Natural killer cell (primary cell): ENCODE measurements at regions not wholly inside any gene's neighbourhood (a gene's known extent, or its start where the extent isn't known, plus 50 kb on each side); places are given as distances from the start of the nearest gene placed in this dataset.

Source experiments
- ATAC-seq, 3 donors: fragments of 150-1000 bp in 2 of 3; fragments of 200-7000 bp in 1 of 3; cut with Tn5 transposase; 1 replicate in 1 of 3; 2 replicates in 2 of 3; pipeline ENCODE4 v1.10.0; 2021; ENCODE audit warnings: mild to moderate bottlenecking in 2 of 3, moderate library complexity in 2 of 3
- DNase-seq, 2 donors: peaks; one replicate each; pipeline versions ENCODE4 v3.0.0 to v3.0.0-alpha.2; 2013 to 2021; ENCODE audit warnings: mixed read lengths in 1 of 2
- H3K27ac ChIP-seq: one replicate; pipeline ENCODE4 v1.5.1; 2013; ENCODE audit warnings: mild to moderate bottlenecking, low read length
- H3K27me3 ChIP-seq: one replicate; pipeline ENCODE4 v1.6.1; 2013; ENCODE audit warnings: low read length; ENCODE audit not compliant: control insufficient read depth, insufficient read depth
- H3K36me3 ChIP-seq: one replicate; pipeline ENCODE4 v1.6.1; 2013; ENCODE audit warnings: low read length; ENCODE audit not compliant: control insufficient read depth, insufficient read depth
- H3K4me1 ChIP-seq: one replicate; pipeline ENCODE4 v1.6.1; 2013; ENCODE audit warnings: low read length; ENCODE audit not compliant: control insufficient read depth, insufficient read depth
- H3K4me3 ChIP-seq: one replicate; pipeline ENCODE4 v1.5.1; 2013; ENCODE audit warnings: low read length
- H3K9me3 ChIP-seq: one replicate; pipeline ENCODE4 v1.6.1; 2013; ENCODE audit warnings: low read length; ENCODE audit not compliant: control insufficient read depth, insufficient read depth
- H3K27ac Mint-ChIP-seq, 2 donors: one replicate each; pipeline ENCODE4 v1.8.0; 2022; ENCODE audit warnings: mild to moderate bottlenecking in 2 of 2, mixed read lengths in 2 of 2, moderate library complexity in 1 of 2
- H3K27me3 Mint-ChIP-seq, 2 donors: one replicate each; pipeline ENCODE4 v1.8.0; 2022; ENCODE audit warnings: low read depth in 2 of 2, mixed read lengths in 2 of 2
- H3K36me3 Mint-ChIP-seq: one replicate; pipeline ENCODE4 v1.8.0; 2022; ENCODE audit warnings: mixed read lengths
- H3K4me1 Mint-ChIP-seq, 2 donors: one replicate each; pipeline ENCODE4 v1.8.0; 2022; ENCODE audit warnings: mixed read lengths in 2 of 2
- H3K4me3 Mint-ChIP-seq: one replicate; pipeline ENCODE4 v1.8.0; 2022; ENCODE audit warnings: mild to moderate bottlenecking, moderate library complexity, mixed read lengths
- H3K9me3 Mint-ChIP-seq, 2 donors: one replicate each; pipeline ENCODE4 v1.8.0; 2022; ENCODE audit warnings: mixed read lengths in 2 of 2
- WGBS: methylation state at CpG from one replicate; pipeline ENCODE4 v1.1.7; 2013; ENCODE audit warnings: missing lambda C conversion rate; ENCODE audit not compliant: insufficient coverage; 5-methylcytosine and 5-hydroxymethylcytosine counted together
- intact Hi-C: fragments of 100-400 bp; cut with micrococcal nuclease; formaldehyde crosslinking; loops from one replicate; pipeline ENCODE4 v1.14.2; 2022
- TF ChIP-seq, protein P1 (sequence below): fragments of 200-600 bp; IDR thresholded peaks from one replicate; pipeline ENCODE4 v1.8.0; 2022; ENCODE audit warnings: antibody characterized with exemption

DNA sequence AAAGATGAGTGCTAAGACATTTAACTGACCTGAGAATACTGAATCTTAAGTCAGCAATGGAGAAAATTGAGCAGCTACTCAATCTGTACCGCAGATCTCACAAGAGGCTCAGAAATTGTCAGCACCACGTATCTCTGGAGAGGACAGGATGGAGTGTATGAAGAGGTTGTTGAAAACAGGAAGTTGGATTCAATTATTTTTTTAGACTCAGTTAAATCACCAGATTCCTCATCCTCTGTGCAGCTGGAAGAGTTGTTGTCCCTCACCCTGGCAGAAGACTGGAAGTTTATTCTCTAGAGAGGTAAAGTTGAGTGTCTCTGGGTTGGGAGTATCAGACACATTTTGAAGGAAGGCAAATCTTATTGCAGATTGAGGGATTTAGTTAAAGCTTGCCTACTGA is 114.9 kb upstream of the NT5C1B start:
- Mint-ChIP-seq H3K4me1 (no peaks in the 10 kb centered on the region), H3K27ac (no peak overlapping the region), H3K4me3 (no peak overlapping the region), H3K9me3 (peaks cover 3 to 8% of the 10 kb centered on the region in 2 donors), H3K27me3 (no peaks in the 10 kb centered on the region), H3K36me3 (no peaks in the 10 kb centered on the region)
- TF ChIP-seq, protein P1, sequence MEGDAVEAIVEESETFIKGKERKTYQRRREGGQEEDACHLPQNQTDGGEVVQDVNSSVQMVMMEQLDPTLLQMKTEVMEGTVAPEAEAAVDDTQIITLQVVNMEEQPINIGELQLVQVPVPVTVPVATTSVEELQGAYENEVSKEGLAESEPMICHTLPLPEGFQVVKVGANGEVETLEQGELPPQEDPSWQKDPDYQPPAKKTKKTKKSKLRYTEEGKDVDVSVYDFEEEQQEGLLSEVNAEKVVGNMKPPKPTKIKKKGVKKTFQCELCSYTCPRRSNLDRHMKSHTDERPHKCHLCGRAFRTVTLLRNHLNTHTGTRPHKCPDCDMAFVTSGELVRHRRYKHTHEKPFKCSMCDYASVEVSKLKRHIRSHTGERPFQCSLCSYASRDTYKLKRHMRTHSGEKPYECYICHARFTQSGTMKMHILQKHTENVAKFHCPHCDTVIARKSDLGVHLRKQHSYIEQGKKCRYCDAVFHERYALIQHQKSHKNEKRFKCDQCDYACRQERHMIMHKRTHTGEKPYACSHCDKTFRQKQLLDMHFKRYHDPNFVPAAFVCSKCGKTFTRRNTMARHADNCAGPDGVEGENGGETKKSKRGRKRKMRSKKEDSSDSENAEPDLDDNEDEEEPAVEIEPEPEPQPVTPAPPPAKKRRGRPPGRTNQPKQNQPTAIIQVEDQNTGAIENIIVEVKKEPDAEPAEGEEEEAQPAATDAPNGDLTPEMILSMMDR: no peak
- Histone ChIP-seq H3K27ac (no peak overlapping the region), H3K4me1 (no peaks in the 10 kb centered on the region), H3K4me3 (no peak overlapping the region), H3K36me3 (no peaks in the 10 kb centered on the region), H3K9me3 (no peaks in the 10 kb centered on the region), H3K27me3 (no peaks in the 10 kb centered on the region)
- DNase-seq (no peak), ATAC-seq (no peak)
- intact Hi-C loops: no loop called here
- 95% methylated on average over 1 of the region's 2 CpGs for whole genome bisulfite sequencing

DNA sequence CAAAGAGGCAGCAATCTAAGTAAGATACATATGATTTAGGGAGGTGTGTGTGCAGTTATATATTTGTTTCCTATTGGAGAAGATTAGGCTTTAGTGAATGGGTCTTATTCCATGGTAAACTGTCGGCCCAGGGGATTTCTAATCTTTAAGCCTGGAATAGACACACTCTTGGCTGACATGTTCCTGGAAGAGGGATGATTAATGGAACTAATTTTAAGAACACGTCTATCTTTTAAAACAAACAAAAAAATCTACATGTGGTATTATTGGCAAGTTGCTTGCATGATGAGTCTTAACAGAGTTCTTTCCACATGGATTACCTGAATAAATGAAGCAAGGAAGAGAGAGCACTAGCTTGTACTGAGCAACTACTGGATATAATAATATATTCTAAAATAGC is 114.2 kb upstream of the NT5C1B start:
- WGBS: 80% methylated on average over 1 of the region's 2 CpGs
- H3K4me1 Mint-ChIP-seq: no peaks in the 10 kb centered on the region
- H3K36me3 ChIP-seq: no peaks in the 10 kb centered on the region
- H3K4me3 Mint-ChIP-seq: no peak overlapping the region
- intact Hi-C loops: no loop called here
- TF ChIP-seq, protein P1: no peak
- no peaks in the 10 kb centered on the region for H3K9me3 ChIP-seq
- H3K36me3 Mint-ChIP-seq: no peaks in the 10 kb centered on the region
- DNase-seq (no peak), ATAC-seq (no peak)
- no peak overlapping the region for H3K4me3 ChIP-seq
- no peaks in the 10 kb centered on the region for H3K4me1 ChIP-seq
- H3K27me3 Mint-ChIP-seq: no peaks in the 10 kb centered on the region
- no peaks in the 10 kb centered on the region for H3K27me3 ChIP-seq
- H3K9me3 Mint-ChIP-seq: peaks cover 5 to 8% of the 10 kb centered on the region in 2 donors
- no peak overlapping the region for H3K27ac Mint-ChIP-seq
- no peak overlapping the region for H3K27ac ChIP-seq

DNA sequence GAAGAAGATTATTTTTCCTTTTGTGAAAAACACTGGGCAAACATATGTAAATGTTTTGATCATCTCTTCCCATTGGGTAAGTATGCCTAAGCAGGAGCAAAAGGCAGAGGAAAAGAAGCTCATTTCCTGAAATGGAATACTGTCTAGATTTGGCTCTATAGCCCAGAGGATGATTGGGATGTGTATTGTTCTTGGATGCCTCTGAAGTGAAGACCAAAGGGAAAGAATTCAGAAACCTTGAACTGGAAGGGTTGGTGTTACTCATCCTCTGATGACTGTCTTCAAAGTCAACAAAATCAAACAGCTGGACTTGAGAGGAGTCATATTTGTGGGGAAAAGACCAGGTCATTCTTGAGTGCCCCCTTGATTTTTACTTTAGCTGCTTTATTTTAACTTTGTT is 112.6 kb upstream of the NT5C1B start:
- intact Hi-C loops: no loop called here
- H3K36me3 ChIP-seq: no peaks in the 10 kb centered on the region
- TF ChIP-seq, protein P1: no peak
- no peaks in the 10 kb centered on the region for H3K36me3 Mint-ChIP-seq
- H3K27me3 Mint-ChIP-seq: no peaks in the 10 kb centered on the region
- H3K27ac ChIP-seq: no peak overlapping the region
- H3K4me3 ChIP-seq: no peak overlapping the region
- DNase-seq (no peak), ATAC-seq (no peak)
- no peak overlapping the region for H3K27ac Mint-ChIP-seq
- H3K9me3 Mint-ChIP-seq: peaks cover 7 to 8% of the 10 kb centered on the region in 2 donors
- no peak overlapping the region for H3K4me3 Mint-ChIP-seq
- H3K4me1 ChIP-seq: no peaks in the 10 kb centered on the region
- no peaks in the 10 kb centered on the region for H3K4me1 Mint-ChIP-seq
- no peaks in the 10 kb centered on the region for H3K27me3 ChIP-seq
- no peaks in the 10 kb centered on the region for H3K9me3 ChIP-seq

DNA sequence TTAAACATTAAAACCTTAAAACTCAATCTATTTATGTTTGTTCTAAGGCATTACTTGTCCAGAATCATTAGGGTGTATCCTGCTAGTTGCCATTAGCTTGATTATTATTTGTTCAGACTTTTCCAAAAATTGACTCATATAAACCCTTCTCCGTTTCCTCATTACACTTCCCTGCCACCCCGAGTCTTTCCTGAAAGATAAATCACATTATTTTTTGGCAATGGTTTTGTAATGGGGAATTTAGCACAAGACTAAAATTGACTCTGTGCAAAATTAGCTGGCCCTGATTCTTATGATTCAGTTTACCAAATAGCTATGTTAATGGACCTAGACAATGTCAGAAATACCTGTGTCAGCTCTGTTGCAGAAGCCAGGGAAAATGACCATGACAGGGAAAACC is 112.2 kb upstream of the NT5C1B start:
- no peaks in the 10 kb centered on the region for H3K36me3 Mint-ChIP-seq
- intact Hi-C loops: no loop called here
- Histone ChIP-seq H3K36me3 (no peaks in the 10 kb centered on the region), H3K27ac (no peak overlapping the region), H3K9me3 (no peaks in the 10 kb centered on the region), H3K4me3 (no peak overlapping the region), H3K27me3 (no peaks in the 10 kb centered on the region), H3K4me1 (no peaks in the 10 kb centered on the region)
- no peak overlapping the region for H3K27ac Mint-ChIP-seq
- ATAC-seq (no peak), DNase-seq (no peak)
- no peaks in the 10 kb centered on the region for H3K27me3 Mint-ChIP-seq
- peaks cover 6 to 9% of the 10 kb centered on the region in 2 donors for H3K9me3 Mint-ChIP-seq
- no peaks in the 10 kb centered on the region for H3K4me1 Mint-ChIP-seq
- WGBS: 80% methylated on average over 1 of the region's 2 CpGs
- H3K4me3 Mint-ChIP-seq: no peak overlapping the region
- TF ChIP-seq, protein P1: no peak
